RWPE1 (cell line): ENCODE measurements at regions not wholly inside any gene's neighbourhood (a gene's known extent, or its start where the extent isn't known, plus 50 kb on each side); places are given as distances from the start of the nearest gene placed in this dataset.
A peak's percentile ranks its signal among the peaks of the same experiment; 100 is the strongest.

ENCODE experiments used
- CTCF ChIA-PET: fragments of 350-600 bp; sonication (Branson Sonifier 250); formaldehyde crosslinking; extraction: SDS; loops from one replicate; lab custom pipeline; 2021; lab: Yijun Ruan, JAX
- POLR2A ChIA-PET: fragments of 400-600 bp; formaldehyde crosslinking; extraction: SDS; loops from one replicate; lab custom pipeline; 2020; ENCODE audit warnings: antibody characterized with exemption; ENCODE audit not compliant: low non-redundant PET; lab: Yijun Ruan, JAX
- DNase-seq: peaks from one replicate; pipeline ENCODE4 v3.0.0; 2012; ENCODE audit warnings: low spot score
- H3K27ac ChIP-seq: fragments of 450-650 bp; 2 replicates; pipeline ENCODE4 v1.5.1; 2017
- TF ChIP-seq, protein P1 (sequence below): fragments of 450-650 bp; conservative IDR thresholded peaks from 2 replicates; pipeline ENCODE4 v1.5.1; 2017; ENCODE audit warnings: low read depth, mild to moderate bottlenecking

DNA sequence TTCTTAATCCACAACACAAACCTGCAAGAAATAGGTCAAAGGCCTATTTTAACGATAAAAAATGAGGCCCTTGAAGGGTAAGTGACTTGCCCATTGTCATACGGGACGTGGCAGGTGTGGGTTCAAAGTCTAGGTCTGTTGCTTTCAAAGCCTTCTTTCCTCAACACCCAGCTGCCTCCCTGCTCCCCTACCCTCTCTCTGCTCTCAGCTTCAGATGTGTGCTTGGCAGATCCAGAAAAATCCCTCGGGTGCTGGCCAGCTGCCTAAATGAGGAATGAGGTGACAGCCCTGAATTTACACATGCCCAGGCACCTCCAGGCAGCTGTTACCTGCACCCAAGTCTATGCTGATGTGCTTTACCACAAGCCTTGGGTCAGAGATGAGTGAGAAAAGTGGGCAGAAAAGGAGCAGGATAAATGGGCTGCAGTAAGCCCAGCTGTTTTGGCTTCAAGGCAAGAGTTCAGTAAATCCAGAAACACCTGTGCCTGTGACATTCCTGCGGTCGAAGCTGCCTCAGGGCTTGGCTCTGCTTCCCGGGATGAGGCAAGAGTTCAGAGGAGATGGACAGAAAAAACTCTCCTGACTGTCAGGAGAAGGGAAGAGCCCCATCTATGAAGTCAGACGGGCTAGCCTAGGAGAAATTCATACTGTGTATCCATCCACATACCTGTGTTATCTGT lies 49.9 kb upstream of the LDLRAD3 start:
- DNase-seq = peak; percentile 91
- ChIA-PET POLR2A (no interaction called here), CTCF (interaction anchor here (0.6 to 1.9 kb wide), 3 partner anchors 34 to 72 kb away, joined by 3 to 10 read pairs (median 3); no protein-coding TSS in a partner anchor)
- TF ChIP-seq, protein P1, sequence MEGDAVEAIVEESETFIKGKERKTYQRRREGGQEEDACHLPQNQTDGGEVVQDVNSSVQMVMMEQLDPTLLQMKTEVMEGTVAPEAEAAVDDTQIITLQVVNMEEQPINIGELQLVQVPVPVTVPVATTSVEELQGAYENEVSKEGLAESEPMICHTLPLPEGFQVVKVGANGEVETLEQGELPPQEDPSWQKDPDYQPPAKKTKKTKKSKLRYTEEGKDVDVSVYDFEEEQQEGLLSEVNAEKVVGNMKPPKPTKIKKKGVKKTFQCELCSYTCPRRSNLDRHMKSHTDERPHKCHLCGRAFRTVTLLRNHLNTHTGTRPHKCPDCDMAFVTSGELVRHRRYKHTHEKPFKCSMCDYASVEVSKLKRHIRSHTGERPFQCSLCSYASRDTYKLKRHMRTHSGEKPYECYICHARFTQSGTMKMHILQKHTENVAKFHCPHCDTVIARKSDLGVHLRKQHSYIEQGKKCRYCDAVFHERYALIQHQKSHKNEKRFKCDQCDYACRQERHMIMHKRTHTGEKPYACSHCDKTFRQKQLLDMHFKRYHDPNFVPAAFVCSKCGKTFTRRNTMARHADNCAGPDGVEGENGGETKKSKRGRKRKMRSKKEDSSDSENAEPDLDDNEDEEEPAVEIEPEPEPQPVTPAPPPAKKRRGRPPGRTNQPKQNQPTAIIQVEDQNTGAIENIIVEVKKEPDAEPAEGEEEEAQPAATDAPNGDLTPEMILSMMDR = no peak
- peak overlapping the region; percentile 87 for H3K27ac ChIP-seq
